GM12878 (cell line): ENCODE measurements at regions not wholly inside any gene's neighbourhood (a gene's known extent, or its start where the extent isn't known, plus 50 kb on each side); places are given as distances from the start of the nearest gene placed in this dataset.

Experiments
- CEBPB ChIP-seq, 2 experiments: fragments of 150-350 bp in 1 of 2; IDR thresholded peaks; 2 replicates each; pipeline ENCODE4 v1.6.1; 2012 to 2014; ENCODE audit warnings: low read depth in 2 of 2, low read length in 2 of 2, borderline replicate concordance in 1 of 2, inconsistent platforms in 1 of 2
- EZH2 ChIP-seq: IDR thresholded peaks from 2 replicates; pipeline ENCODE4 v1.6.1; 2012; ENCODE audit warnings: low read depth, mild to moderate bottlenecking, control low read depth, inconsistent platforms, low read length, borderline replicate concordance; ENCODE audit not compliant: control insufficient read depth
- IKZF2 ChIP-seq, 2 experiments: fragments of 450-650 bp; IDR thresholded peaks; 2 replicates each; pipeline ENCODE4 v1.6.1; 2017; ENCODE audit warnings: mild to moderate bottlenecking in 2 of 2, moderate library complexity in 2 of 2
- SP1 ChIP-seq: IDR thresholded peaks from one replicate; pipeline ENCODE4 v1.6.1; 2011; ENCODE audit warnings: low read depth, low read length
- SUZ12 ChIP-seq: fragments of 200-600 bp; sonication (generic); IDR thresholded peaks from one replicate; pipeline ENCODE4 v1.6.1; 2018; ENCODE audit warnings: antibody characterized with exemption, mild to moderate bottlenecking; ENCODE audit not compliant: unreplicated experiment
- TF ChIP-seq, protein P1 (sequence below): fragments of 450-650 bp; conservative IDR thresholded peaks from 2 replicates; pipeline ENCODE4 v1.6.1; 2017; ENCODE audit warnings: mild to moderate bottlenecking, moderate library complexity
- TF ChIP-seq, protein P2 (sequence below): fragments of 450-650 bp; IDR thresholded peaks from 2 replicates; pipeline ENCODE4 v1.6.1; 2018; ENCODE audit warnings: mild to moderate bottlenecking, low read depth, moderate library complexity; ENCODE audit not compliant: partially characterized antibody

DNA sequence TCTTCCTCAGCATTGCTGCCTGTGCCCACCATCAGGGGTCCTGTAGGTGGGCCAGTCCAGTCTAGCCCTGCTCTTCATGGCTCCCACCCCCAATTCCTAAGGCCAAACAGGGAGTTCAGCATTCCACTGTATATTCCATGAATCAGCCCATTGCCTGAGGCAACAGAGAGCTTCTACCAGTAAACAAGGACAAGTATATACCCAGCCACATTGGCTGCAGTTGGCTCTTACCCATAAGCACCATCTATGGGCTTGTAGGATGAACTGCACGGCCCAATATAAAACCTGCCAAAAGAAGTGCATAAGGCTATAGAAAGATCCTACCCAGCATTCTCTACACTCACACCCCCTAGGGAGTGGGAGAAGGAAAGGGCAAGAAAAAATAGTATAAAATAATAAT is 95.1 kb upstream of the SALL3 start:
- TF ChIP-seq SUZ12 = no peak
- TF ChIP-seq IKZF2 (IDR thresholded peaks at IDR 0.05) = no peak
- TF ChIP-seq CEBPB (IDR thresholded peaks at IDR 0.05; ENCODE audit: borderline replicate concordance in 1 of 2, low read depth in 2 of 2, low read length in 2 of 2) = no peak
- no peak for TF ChIP-seq SP1
- TF ChIP-seq EZH2 = no peak
- TF ChIP-seq, protein P1, sequence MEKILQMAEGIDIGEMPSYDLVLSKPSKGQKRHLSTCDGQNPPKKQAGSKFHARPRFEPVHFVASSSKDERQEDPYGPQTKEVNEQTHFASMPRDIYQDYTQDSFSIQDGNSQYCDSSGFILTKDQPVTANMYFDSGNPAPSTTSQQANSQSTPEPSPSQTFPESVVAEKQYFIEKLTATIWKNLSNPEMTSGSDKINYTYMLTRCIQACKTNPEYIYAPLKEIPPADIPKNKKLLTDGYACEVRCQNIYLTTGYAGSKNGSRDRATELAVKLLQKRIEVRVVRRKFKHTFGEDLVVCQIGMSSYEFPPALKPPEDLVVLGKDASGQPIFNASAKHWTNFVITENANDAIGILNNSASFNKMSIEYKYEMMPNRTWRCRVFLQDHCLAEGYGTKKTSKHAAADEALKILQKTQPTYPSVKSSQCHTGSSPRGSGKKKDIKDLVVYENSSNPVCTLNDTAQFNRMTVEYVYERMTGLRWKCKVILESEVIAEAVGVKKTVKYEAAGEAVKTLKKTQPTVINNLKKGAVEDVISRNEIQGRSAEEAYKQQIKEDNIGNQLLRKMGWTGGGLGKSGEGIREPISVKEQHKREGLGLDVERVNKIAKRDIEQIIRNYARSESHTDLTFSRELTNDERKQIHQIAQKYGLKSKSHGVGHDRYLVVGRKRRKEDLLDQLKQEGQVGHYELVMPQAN = no peak
- TF ChIP-seq, protein P2, sequence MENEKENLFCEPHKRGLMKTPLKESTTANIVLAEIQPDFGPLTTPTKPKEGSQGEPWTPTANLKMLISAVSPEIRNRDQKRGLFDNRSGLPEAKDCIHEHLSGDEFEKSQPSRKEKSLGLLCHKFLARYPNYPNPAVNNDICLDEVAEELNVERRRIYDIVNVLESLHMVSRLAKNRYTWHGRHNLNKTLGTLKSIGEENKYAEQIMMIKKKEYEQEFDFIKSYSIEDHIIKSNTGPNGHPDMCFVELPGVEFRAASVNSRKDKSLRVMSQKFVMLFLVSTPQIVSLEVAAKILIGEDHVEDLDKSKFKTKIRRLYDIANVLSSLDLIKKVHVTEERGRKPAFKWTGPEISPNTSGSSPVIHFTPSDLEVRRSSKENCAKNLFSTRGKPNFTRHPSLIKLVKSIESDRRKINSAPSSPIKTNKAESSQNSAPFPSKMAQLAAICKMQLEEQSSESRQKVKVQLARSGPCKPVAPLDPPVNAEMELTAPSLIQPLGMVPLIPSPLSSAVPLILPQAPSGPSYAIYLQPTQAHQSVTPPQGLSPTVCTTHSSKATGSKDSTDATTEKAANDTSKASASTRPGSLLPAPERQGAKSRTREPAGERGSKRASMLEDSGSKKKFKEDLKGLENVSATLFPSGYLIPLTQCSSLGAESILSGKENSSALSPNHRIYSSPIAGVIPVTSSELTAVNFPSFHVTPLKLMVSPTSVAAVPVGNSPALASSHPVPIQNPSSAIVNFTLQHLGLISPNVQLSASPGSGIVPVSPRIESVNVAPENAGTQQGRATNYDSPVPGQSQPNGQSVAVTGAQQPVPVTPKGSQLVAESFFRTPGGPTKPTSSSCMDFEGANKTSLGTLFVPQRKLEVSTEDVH = no peak
